Endothelial cell of umbilical vein (primary cell): ENCODE measurements at regions not wholly inside any gene's neighbourhood (a gene's known extent, or its start where the extent isn't known, plus 50 kb on each side); places are given as distances from the start of the nearest gene placed in this dataset.

Source experiments
- EZH2 ChIP-seq: IDR thresholded peaks from 2 replicates; pipeline ENCODE4 v1.6.1; 2012; ENCODE audit warnings: borderline replicate concordance, low read depth, mild to moderate bottlenecking, moderate library complexity, low read length, inconsistent platforms; ENCODE audit not compliant: severe bottlenecking
- TF ChIP-seq, protein P1 (sequence below), 2 donors: IDR thresholded peaks; 1 replicate in 1 of 2; 2 replicates in 1 of 2; pipeline ENCODE4 v1.5.1; 2011; ENCODE audit warnings: low read length in 2 of 2, mild to moderate bottlenecking in 2 of 2, moderate library complexity in 2 of 2, control low read depth in 1 of 2, inconsistent platforms in 1 of 2, low read depth in 1 of 2; ENCODE audit not compliant: insufficient read depth in 1 of 2; ENCODE audit errors: extremely low read depth in 1 of 2

DNA sequence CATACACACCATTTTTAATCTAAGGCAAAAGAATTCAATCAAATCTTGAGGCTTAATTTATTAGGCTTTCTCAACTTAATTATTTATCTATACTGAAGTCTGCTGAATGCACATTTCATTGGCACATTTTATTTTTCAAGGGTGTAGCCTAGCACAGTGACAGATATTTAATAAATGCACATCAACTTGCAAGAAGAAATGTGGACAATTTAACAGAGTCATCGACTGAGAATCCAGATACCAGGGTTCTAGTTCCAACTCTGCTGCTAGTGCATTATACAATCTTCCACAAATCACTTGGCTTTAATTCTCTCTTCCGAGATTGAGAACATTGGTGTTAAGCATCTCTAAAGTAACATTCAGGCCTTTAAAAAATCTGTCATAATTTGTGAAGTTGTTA is 88.5 kb upstream of the RBBP8 start:
- TF ChIP-seq, protein P1, sequence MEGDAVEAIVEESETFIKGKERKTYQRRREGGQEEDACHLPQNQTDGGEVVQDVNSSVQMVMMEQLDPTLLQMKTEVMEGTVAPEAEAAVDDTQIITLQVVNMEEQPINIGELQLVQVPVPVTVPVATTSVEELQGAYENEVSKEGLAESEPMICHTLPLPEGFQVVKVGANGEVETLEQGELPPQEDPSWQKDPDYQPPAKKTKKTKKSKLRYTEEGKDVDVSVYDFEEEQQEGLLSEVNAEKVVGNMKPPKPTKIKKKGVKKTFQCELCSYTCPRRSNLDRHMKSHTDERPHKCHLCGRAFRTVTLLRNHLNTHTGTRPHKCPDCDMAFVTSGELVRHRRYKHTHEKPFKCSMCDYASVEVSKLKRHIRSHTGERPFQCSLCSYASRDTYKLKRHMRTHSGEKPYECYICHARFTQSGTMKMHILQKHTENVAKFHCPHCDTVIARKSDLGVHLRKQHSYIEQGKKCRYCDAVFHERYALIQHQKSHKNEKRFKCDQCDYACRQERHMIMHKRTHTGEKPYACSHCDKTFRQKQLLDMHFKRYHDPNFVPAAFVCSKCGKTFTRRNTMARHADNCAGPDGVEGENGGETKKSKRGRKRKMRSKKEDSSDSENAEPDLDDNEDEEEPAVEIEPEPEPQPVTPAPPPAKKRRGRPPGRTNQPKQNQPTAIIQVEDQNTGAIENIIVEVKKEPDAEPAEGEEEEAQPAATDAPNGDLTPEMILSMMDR (IDR thresholded peaks at IDR 0.05; ENCODE audit: extremely low read depth in 1 of 2, insufficient read depth in 1 of 2, low read depth in 1 of 2, low read length in 2 of 2), result no peak
- TF ChIP-seq EZH2, result no peak
